ENCODE measurements at regions not wholly inside any gene's neighbourhood (a gene's known extent, or its start where the extent isn't known, plus 50 kb on each side); places are given as distances from the start of the nearest gene placed in this dataset.

DNA sequence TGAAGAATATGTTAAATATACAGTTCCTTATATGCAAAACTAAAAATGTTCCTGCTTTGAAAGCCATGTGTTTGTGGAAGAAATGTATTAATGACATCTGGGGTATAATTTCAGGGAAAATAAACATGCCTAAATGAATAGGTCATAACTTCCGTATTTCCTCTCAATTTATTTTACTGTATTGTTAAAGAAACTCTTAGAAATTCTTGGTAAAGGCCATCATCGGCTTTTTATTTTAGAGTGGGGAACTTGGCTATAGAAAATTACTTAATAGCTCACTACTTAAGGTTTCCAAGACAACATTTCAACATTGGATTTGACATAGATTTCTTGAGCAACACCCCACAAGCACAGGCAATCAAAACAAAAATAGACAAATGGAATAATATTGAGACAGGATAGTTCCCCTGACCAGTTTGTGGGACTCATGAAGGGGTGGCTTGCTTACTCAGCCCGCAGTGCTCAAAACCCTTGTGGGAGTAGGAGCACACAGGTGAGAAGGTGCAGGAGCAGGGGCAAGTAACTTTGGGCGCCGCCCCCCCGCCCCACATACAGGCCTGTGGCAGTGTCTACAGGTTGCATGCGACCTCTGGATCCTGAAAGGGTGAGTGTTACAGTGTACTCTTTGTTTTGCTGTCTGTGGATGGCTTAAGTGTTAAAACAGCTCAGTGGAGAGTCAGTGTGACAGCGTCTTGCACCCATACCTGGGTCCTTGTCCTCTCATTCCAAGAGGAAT, 891.4 kb upstream of the C9orf72 start:
- no TSS peak for BruUV-seq (replicated peaks)
- no peak overlapping the region for H3K9ac ChIP-seq (ENCODE audit: low read depth, low read length)
- no peaks in the 10 kb centered on the region for H3K4me1 ChIP-seq (ENCODE audit: control insufficient read depth, insufficient read depth, low read length)
- H3K9me1 ChIP-seq (ENCODE audit: insufficient read depth, low read length): no peaks in the 10 kb centered on the region
- H2AK9ac ChIP-seq (replicated peaks; ENCODE audit: low read depth, low read length, poor library complexity): no peak overlapping the region
- intact Hi-C loops (cut with micrococcal nuclease) (no loop called here), in situ Hi-C loops (cut with MboI; ENCODE audit: low sequenced_read_pairs) (no loop called here), dilution Hi-C loops (cut with HindIII; ENCODE audit: low sequenced_read_pairs, unreplicated experiment) (no loop called here)
- no peaks in the 10 kb centered on the region for H3K79me1 ChIP-seq (ENCODE audit: low read depth in 1 of 2, low read length in 2 of 2)
- H2AFZ ChIP-seq (replicated peaks; ENCODE audit: low read length, poor library complexity): no peak overlapping the region
- no peak overlapping the region for H3K23ac ChIP-seq (ENCODE audit: low read depth, low read length)
- no peak overlapping the region for H3K56ac ChIP-seq (ENCODE audit: extremely low read depth, insufficient read depth, low read length)
- no peak overlapping the region for H3K4me3 ChIP-seq (ENCODE audit: insufficient read depth, low read depth, low read length)
- DNase-seq: no peak
- H4K8ac ChIP-seq (ENCODE audit: low read depth in 2 of 2, low read length in 2 of 2): no peak overlapping the region
- no peak overlapping the region for H3K18ac ChIP-seq (ENCODE audit: low read depth, low read length)
- no peak overlapping the region for H4K5ac ChIP-seq (ENCODE audit: low read depth, low read length)
- H3K9me3 ChIP-seq (ENCODE audit: control insufficient read depth, insufficient read depth, low read length): peaks cover 5% of the 10 kb centered on the region
- H4K91ac ChIP-seq (ENCODE audit: insufficient read depth, low read depth, low read length): no peak overlapping the region
- WGBS, 2 experiments (ENCODE audit: extremely low coverage in 2 of 2, insufficient read length in 1 of 2): no CpG with 5 or more reads among the region's 8 CpGs
- H3K4me2 ChIP-seq (ENCODE audit: low read depth, low read length): no peak overlapping the region
- no peak for ATAC-seq (ENCODE audit: low read depth)
- H2BK5ac ChIP-seq (ENCODE audit: low read depth, low read length, poor library complexity, severe bottlenecking): no peak overlapping the region
- TF ChIP-seq CEBPB (IDR thresholded peaks at IDR 0.05; ENCODE audit: low read depth, low read length): no peak
- TF ChIP-seq, protein P1, sequence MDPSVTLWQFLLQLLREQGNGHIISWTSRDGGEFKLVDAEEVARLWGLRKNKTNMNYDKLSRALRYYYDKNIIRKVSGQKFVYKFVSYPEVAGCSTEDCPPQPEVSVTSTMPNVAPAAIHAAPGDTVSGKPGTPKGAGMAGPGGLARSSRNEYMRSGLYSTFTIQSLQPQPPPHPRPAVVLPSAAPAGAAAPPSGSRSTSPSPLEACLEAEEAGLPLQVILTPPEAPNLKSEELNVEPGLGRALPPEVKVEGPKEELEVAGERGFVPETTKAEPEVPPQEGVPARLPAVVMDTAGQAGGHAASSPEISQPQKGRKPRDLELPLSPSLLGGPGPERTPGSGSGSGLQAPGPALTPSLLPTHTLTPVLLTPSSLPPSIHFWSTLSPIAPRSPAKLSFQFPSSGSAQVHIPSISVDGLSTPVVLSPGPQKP (IDR thresholded peaks at IDR 0.05; ENCODE audit: borderline replicate concordance, low read depth, low read length): no peak
- no peak for TF ChIP-seq RFX5 (IDR thresholded peaks at IDR 0.05; ENCODE audit: low read depth, low read length)
- TF ChIP-seq POLR2A (IDR thresholded peaks at IDR 0.05; ENCODE audit: low read depth, low read length): no peak
- no peak for TF ChIP-seq RCOR1 (IDR thresholded peaks at IDR 0.05; ENCODE audit: insufficient replicate concordance, low read length)
- no peak for TF ChIP-seq CTCF (conservative IDR thresholded peaks at IDR 0.05; ENCODE audit: low read depth, low read length)
- TF ChIP-seq BHLHE40 (IDR thresholded peaks at IDR 0.05; ENCODE audit: low read depth, low read length): no peak
- no peak for TF ChIP-seq SMC3 (IDR thresholded peaks at IDR 0.05; ENCODE audit: low read depth, low read length)
- no peak for TF ChIP-seq USF2 (IDR thresholded peaks at IDR 0.05; ENCODE audit: low read depth, low read length)
- TF ChIP-seq MAFK (IDR thresholded peaks at IDR 0.05; ENCODE audit: low read depth, low read length): no peak
- TF ChIP-seq FOS (IDR thresholded peaks at IDR 0.05; ENCODE audit: low read depth, low read length): no peak
- no peak for TF ChIP-seq RAD21 (IDR thresholded peaks at IDR 0.05; ENCODE audit: low read length)
- TF ChIP-seq MXI1 (IDR thresholded peaks at IDR 0.05; ENCODE audit: borderline replicate concordance, low read depth, low read length): no peak
- TF ChIP-seq CHD1 (IDR thresholded peaks at IDR 0.05; ENCODE audit: low read depth, low read length): no peak
- no peak for TF ChIP-seq NFE2L2 (IDR thresholded peaks at IDR 0.05; ENCODE audit: low read depth, low read length)
- TF ChIP-seq MAZ (IDR thresholded peaks at IDR 0.05; ENCODE audit: borderline replicate concordance, low read depth, low read length): no peak
- no peaks in the 10 kb centered on the region for H3K27me3 ChIP-seq (ENCODE audit: control insufficient read depth, insufficient read depth, low read length)
- no peak overlapping the region for H2BK120ac ChIP-seq (ENCODE audit: low read depth, low read length)
- no peaks in the 10 kb centered on the region for H4K20me1 ChIP-seq (ENCODE audit: insufficient read depth, low read length)
- no peak overlapping the region for H3K27ac ChIP-seq (ENCODE audit: insufficient read depth, low read length)
- H3K14ac ChIP-seq (replicated peaks; ENCODE audit: low read depth, low read length): no peak overlapping the region
- H3K36me3 ChIP-seq (ENCODE audit: control insufficient read depth, insufficient read depth, low read length): no peaks in the 10 kb centered on the region
- ChIA-PET CTCF (no interaction called here), POLR2A (ENCODE audit: unreplicated experiment) (no interaction called here)
- no peak overlapping the region for H2BK15ac ChIP-seq (ENCODE audit: low read depth, low read length)
- no peak overlapping the region for H3K4ac ChIP-seq (ENCODE audit: low read depth, low read length)
- H2BK20ac ChIP-seq (ENCODE audit: low read depth, low read length): no peak overlapping the region
- no peak overlapping the region for H2AK5ac ChIP-seq (ENCODE audit: low read depth, low read length)
